Breast epithelium (tissue), 4 donors: ENCODE measurements at regions not wholly inside any gene's neighbourhood (a gene's known extent, or its start where the extent isn't known, plus 50 kb on each side); places are given as distances from the start of the nearest gene placed in this dataset.

ENCODE experiments used
- DNase-seq, 2 donors: peaks; one replicate each; pipeline ENCODE4 v3.0.0-alpha.2; 2019; ENCODE audit warnings: low spot score in 2 of 2
- H3K27ac ChIP-seq, 2 donors: fragments of 200-600 bp; sonication (generic) in 1 of 2; one replicate each; pipeline ENCODE4 v1.5.1; 2016 to 2019; ENCODE audit warnings: mild to moderate bottlenecking in 1 of 2
- H3K27me3 ChIP-seq, 2 donors: fragments of 200-600 bp; sonication (generic) in 1 of 2; one replicate each; pipeline versions ENCODE4 v1.5.1 to v1.6.0; 2017 to 2019; ENCODE audit warnings: control low read depth in 1 of 2, mild to moderate bottlenecking in 1 of 2
- H3K36me3 ChIP-seq: fragments of 200-600 bp; one replicate; pipeline ENCODE4 v1.5.1; 2019
- H3K4me1 ChIP-seq, 2 donors: fragments of 200-600 bp; sonication (generic); one replicate each; pipeline ENCODE4 v1.5.1; 2016 to 2019; ENCODE audit warnings: control low read depth in 1 of 2
- H3K4me3 ChIP-seq, 3 donors: fragments of 200-600 bp; sonication (generic); 1 replicate in 2 of 3; 2 replicates in 1 of 3; pipeline ENCODE4 v1.5.1; 2016 to 2019; ENCODE audit warnings: mild to moderate bottlenecking in 3 of 3, moderate library complexity in 2 of 3
- H3K9me3 ChIP-seq, 2 donors: fragments of 200-600 bp; sonication (generic) in 1 of 2; one replicate each; pipeline ENCODE4 v1.5.1; 2016 to 2019; ENCODE audit warnings: control low read depth in 1 of 2
- POLR2A ChIP-seq: fragments of 450-650 bp; IDR thresholded peaks from one replicate; pipeline ENCODE4 v1.6.1; 2016; ENCODE audit warnings: antibody characterized with exemption, mild to moderate bottlenecking, moderate library complexity
- POLR2AphosphoS5 ChIP-seq, 3 donors: sonication (generic); formaldehyde crosslinking; IDR thresholded peaks; one replicate each; pipeline ENCODE4 v1.6.1; 2017; ENCODE audit warnings: antibody characterized with exemption in 3 of 3
- intact Hi-C: fragments of 100-400 bp; cut with DNase I; formaldehyde crosslinking; loops from one replicate; pipeline ENCODE4 v1.15.1; 2023; ENCODE audit warnings: low total_unique reads
- TF ChIP-seq, protein P1 (sequence below), 3 donors: fragments of 450-650 bp; IDR thresholded peaks; one replicate each; pipeline ENCODE4 v1.5.1; 2016 to 2017; ENCODE audit warnings: antibody characterized with exemption in 3 of 3, mild to moderate bottlenecking in 3 of 3, moderate library complexity in 3 of 3

- H3K27ac ChIP-seq = no peak overlapping the region
- no peak overlapping the region for H3K4me3 ChIP-seq
- H3K36me3 ChIP-seq = no peaks in the 10 kb centered on the region
- no peaks in the 10 kb centered on the region for H3K9me3 ChIP-seq
- intact Hi-C loops = no loop called here
- H3K4me1 ChIP-seq = no peaks in the 10 kb centered on the region
- no peaks in the 10 kb centered on the region for H3K27me3 ChIP-seq
- no peak for TF ChIP-seq POLR2AphosphoS5 (IDR thresholded peaks at IDR 0.05)
- no peak for TF ChIP-seq POLR2A
- TF ChIP-seq, protein P1, sequence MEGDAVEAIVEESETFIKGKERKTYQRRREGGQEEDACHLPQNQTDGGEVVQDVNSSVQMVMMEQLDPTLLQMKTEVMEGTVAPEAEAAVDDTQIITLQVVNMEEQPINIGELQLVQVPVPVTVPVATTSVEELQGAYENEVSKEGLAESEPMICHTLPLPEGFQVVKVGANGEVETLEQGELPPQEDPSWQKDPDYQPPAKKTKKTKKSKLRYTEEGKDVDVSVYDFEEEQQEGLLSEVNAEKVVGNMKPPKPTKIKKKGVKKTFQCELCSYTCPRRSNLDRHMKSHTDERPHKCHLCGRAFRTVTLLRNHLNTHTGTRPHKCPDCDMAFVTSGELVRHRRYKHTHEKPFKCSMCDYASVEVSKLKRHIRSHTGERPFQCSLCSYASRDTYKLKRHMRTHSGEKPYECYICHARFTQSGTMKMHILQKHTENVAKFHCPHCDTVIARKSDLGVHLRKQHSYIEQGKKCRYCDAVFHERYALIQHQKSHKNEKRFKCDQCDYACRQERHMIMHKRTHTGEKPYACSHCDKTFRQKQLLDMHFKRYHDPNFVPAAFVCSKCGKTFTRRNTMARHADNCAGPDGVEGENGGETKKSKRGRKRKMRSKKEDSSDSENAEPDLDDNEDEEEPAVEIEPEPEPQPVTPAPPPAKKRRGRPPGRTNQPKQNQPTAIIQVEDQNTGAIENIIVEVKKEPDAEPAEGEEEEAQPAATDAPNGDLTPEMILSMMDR (IDR thresholded peaks at IDR 0.05) = no peak
- no peak for DNase-seq
Observed at GRCh38 chr1:168894397-168894903, 165.4 kb upstream of the DPT start.

- no peak overlapping the region for H3K27ac ChIP-seq
- H3K36me3 ChIP-seq = no peaks in the 10 kb centered on the region
- intact Hi-C loops = no loop called here
- TF ChIP-seq POLR2A (no peak), POLR2AphosphoS5 (IDR thresholded peaks at IDR 0.05) (no peak)
- TF ChIP-seq, protein P1 (IDR thresholded peaks at IDR 0.05) = no peak
- H3K4me3 ChIP-seq = no peak overlapping the region
- DNase-seq = no peak
- H3K27me3 ChIP-seq = no peaks in the 10 kb centered on the region
- no peaks in the 10 kb centered on the region for H3K9me3 ChIP-seq
- H3K4me1 ChIP-seq = no peaks in the 10 kb centered on the region
Observed at GRCh38 chr1:168897249-168897648, 168.2 kb upstream of the DPT start.

DNA sequence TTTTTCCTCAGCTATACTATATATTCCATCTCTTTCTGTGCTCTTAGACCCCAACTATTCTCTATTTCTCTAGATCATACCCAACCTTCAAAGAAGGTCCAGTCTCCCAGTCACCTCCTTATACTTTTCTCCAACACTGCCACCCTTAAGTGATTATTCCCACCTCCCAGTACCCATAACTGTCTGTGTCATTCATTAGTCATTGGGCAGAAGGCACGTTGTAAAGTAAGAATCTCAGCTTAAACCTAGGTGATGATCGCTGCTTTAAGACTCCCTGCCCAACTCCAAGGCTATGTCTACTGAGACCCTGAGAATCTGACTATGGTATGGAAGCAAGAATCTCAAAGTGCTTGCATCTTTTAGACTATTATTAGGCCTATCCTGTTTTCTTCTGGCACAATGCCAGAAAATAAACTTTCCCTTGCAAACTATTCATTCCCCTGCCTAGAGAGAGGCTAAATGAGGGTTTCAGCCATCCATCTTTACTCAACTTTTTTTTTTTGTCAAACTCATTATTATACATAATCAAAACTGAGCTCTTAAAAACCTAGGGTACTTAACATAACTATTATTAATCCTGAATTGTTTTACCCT is 174.3 kb upstream of the DPT start:
- DNase-seq = no peak
- intact Hi-C loops = no loop called here

DNA sequence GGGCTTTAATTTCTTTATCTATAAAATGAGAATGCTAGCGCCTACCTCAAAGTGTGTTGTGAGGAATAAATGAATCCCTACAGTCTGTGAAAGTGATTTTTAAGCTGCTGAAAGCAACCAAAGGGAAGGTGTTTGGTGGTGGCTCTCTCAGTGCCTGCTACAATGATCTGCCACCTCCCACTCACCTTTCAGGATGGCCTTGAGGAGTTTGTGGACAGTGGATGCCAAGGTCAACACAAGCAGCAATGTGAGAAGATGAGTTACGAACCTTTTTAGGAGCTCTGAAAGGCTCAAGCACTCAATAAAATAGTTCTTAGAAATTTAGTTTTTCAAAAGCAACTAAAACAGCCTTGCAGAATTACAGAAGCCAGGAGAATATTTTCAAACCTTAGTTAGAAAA is 176.6 kb upstream of the DPT start:
- H3K4me3 ChIP-seq = no peak overlapping the region
- H3K36me3 ChIP-seq = no peaks in the 10 kb centered on the region
- no peak for DNase-seq
- peak overlapping the region; percentile 27 to 84 for H3K27ac ChIP-seq
- TF ChIP-seq, protein P1 (IDR thresholded peaks at IDR 0.05) = no peak
- peaks cover 0 to 7% of the 10 kb centered on the region in 2 donors for H3K4me1 ChIP-seq
- no peaks in the 10 kb centered on the region for H3K9me3 ChIP-seq
- no peaks in the 10 kb centered on the region for H3K27me3 ChIP-seq
- intact Hi-C loops = no loop called here

More for the DNA sequence above, 174.3 kb upstream of the DPT start:
- H3K36me3 ChIP-seq = no peaks in the 10 kb centered on the region
- H3K4me3 ChIP-seq = no peak overlapping the region
- H3K4me1 ChIP-seq = peaks cover 0 to 7% of the 10 kb centered on the region in 2 donors
- TF ChIP-seq POLR2AphosphoS5 (IDR thresholded peaks at IDR 0.05) (no peak), POLR2A (no peak)
- TF ChIP-seq, protein P1 (IDR thresholded peaks at IDR 0.05) = no peak
- H3K27ac ChIP-seq = no peak overlapping the region
- H3K9me3 ChIP-seq = no peaks in the 10 kb centered on the region
- no peaks in the 10 kb centered on the region for H3K27me3 ChIP-seq

DNA sequence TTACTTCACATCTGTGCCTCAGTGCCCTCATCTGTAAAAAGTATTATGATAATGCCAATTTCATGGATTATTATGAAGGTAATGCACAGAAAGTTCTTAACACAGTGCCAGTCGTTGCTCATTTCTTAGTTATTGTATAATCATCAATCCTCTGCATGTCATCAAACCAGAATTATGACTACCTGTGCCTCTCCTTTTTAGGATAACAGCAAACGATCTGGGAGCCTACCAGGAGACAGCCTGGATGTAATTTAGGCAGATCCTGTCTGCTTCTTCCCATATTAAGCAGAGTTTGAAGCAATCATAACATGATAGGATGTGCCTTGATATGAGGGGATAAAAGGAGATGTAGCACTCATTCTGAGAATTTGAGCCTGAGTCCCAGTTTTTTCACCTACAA is 177.4 kb upstream of the DPT start:
- intact Hi-C loops = no loop called here
- TF ChIP-seq POLR2AphosphoS5 (IDR thresholded peaks at IDR 0.05) = no peak

More for the DNA sequence above, 177.4 kb upstream of the DPT start:
- H3K4me1 ChIP-seq = peaks cover 0 to 7% of the 10 kb centered on the region in 2 donors
- no peaks in the 10 kb centered on the region for H3K9me3 ChIP-seq
- no peak overlapping the region for H3K4me3 ChIP-seq
- no peaks in the 10 kb centered on the region for H3K36me3 ChIP-seq
- H3K27me3 ChIP-seq = no peaks in the 10 kb centered on the region
- DNase-seq = no peak
- peak overlapping the region; percentile 76 to 84 for H3K27ac ChIP-seq
